Activated CD4-positive, alpha-beta T cell treated with anti-CD3 and anti-CD28 coated beads, Interleukin-2, amount 50 U/mL, for 1 hour (primary cell): ENCODE measurements at regions not wholly inside any gene's neighbourhood (a gene's known extent, or its start where the extent isn't known, plus 50 kb on each side); places are given as distances from the start of the nearest gene placed in this dataset.
A peak's percentile ranks its signal among the peaks of the same experiment; 100 is the strongest.
"Not testable (repeated sequence)": the region's sequence is repeated elsewhere in the genome, so short reads cannot be mapped to it uniquely, and the experiment has no call there.

ENCODE experiments used
- DNase-seq: peaks from one replicate; pipeline ENCODE4 v3.0.0-alpha.2; 2020

DNA sequence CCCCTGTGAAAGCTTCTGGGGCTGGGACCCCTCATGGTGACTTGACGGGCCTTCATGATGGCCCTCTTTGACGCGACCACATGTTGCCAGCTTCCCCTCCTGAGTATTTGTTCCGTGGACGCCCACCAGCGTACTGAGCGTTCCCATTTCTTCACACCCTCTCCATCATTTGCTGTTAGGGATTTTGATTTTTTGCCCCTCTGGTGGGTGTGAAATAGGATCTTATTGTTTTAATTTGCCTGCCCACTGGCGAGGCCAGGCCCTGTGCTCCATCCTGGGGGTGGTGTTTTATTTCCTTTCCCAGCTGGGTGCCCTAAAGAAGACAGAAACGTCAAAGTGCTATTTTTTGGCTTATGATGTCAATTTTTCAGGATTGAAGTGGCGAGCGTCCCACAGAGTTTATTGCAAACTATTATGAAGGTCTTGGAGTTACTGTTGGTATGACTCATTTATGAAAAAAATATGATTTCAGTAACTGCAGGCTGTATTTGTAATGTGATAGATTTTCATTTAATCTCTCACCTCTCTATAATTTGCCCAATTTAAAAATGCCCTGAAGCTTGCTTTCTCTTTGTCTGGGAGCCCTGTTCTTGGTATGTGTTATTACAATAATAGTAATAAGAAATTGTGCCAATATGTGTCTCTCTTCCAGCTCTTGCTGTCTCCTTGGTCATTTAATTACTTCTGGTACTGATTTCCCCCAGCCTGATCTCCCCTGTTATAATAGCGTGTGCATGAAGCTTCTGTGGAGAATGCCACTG lies 99.6 kb downstream of the SLC25A47 start:
- no peak for DNase-seq

- no peak for DNase-seq
Measured at GRCh38 chr14:100423317-100424010, 100.3 kb downstream of the SLC25A47 start.

DNA sequence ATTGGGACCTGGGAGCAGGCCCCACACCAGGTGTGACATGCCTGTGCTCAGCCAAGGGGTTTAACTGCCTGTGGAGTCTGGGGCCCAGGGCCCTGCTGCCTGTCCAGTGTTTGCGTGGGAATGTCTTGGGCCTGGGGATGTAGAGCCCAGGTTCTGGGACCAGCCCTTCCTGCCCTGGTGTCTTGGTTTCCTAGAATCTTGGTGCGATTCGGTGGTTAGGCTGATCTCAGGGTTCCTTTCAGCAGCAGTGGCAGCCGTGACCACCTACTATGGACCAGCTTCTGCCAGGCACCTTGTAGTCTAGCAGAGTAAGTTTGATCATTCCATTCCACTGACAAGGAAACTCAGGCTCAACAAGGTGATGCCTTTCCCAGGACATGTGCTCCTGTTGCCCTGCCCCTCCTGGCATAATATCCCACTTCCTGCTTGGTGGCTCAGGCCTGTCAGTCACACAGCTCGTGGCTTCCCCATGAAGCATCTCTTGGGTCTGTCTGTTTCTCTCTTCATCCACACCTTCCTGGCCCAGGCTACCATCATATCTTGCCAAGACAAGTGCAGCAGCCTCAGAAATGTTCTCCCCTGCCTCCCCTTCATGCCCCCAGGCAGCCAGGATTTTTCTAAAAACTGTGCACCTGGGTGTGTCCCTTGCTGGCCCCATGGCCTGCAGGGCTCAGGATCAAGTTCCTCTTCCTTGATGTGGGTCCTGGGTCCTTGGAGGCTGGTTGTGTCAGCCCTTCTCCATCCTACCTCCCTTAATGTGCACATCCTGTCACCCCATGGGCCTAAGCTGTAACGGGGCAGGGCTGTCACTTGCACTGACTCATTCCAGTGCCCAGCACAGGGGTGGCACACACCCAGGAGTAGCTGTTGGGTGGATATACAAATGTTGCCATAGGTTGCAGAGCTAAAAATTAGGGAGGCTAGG lies 101.6 kb downstream of the SLC25A47 start:
- DNase-seq, result no peak

DNA sequence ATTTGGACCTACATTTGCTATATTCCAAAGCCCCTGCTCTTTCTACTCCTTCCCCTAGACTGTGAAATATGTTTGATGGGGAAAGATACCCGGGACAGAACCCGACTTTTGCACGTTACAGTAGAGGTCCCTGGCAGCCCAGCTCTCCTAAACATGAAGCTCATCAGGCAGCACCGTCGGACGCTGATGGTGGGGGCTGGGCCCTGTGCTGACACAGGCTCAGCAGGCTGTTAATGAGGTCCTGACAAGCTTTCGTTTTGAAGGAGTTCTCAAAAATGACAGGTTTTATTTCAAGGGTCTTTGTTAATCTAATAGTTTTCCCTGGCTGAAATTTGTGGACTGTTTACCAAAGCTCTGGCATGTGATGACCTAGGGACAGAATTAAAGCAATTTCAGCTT lies 102.3 kb downstream of the SLC25A47 start:
- no peak for DNase-seq

- DNase-seq, result no peak
Measured at GRCh38 chr14:100426314-100426713, 103.2 kb downstream of the SLC25A47 start.

DNA sequence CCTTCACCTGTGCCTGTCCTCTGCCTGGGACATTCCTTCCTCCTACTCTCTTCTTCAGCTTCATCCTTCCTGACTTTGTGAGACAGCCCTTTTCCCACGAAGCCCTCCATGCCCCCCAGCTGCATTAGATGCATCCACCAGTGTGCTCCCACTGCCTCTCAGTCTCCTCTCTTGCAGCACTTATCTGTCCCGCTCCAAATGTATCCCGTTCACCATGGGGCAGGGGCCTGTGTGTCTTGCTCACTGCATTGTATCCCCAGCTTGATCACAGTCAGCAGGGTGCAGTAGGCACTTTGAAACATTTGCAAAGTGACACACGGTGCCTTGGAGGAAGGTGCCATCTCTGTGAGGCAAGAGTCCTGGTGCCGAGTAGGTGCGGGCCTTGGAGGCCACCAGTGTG lies 104.0 kb downstream of the SLC25A47 start:
- DNase-seq, result no peak

GRCh38 chr14:100428727-100429126 lies 105.6 kb downstream of the SLC25A47 start:
- DNase-seq, result no peak

GRCh38 chr14:100429537-100429936 lies 106.4 kb downstream of the SLC25A47 start:
- no peak for DNase-seq

DNA sequence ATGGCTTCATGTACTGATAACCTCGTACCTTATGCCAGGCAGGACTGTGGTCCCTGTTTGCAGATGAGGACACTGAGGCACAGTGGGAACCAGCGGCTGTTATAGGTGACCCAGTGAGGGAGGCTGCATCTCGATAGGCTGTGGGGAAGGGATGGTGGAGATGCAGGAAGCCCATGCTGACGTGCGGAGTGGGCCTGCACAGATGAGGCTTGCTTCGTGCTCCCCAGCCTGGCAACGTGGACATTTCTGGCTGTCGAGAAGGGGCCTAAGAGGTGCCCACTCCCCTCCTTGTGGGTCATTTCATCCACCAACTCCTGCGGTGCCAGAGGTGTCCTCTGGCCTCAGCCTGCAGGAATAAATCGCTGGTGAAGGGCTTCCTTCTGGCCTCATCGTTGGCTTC lies 107.4 kb downstream of the SLC25A47 start:
- DNase-seq, result no peak

DNA sequence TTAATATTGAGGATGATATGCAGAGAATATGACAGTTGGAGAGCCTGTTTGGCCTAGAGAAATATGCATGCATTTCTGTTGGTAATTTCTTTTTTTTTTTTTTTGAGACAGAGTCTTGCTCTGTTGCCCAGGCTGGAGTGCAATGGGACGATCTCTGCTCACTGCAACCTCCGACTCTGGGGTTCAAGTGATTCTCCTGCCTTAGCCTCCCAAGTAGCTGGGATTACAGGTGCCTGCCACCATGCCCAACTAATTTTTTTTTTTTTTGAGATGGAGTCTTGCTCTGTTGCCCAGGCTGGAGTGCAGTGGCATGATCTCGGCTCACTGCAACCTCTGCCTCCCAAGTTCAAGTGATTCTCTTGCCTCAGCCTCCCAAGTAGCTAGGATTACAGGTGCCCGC lies 108.3 kb downstream of the SLC25A47 start:
- DNase-seq, result not testable (repeated sequence)

DNA sequence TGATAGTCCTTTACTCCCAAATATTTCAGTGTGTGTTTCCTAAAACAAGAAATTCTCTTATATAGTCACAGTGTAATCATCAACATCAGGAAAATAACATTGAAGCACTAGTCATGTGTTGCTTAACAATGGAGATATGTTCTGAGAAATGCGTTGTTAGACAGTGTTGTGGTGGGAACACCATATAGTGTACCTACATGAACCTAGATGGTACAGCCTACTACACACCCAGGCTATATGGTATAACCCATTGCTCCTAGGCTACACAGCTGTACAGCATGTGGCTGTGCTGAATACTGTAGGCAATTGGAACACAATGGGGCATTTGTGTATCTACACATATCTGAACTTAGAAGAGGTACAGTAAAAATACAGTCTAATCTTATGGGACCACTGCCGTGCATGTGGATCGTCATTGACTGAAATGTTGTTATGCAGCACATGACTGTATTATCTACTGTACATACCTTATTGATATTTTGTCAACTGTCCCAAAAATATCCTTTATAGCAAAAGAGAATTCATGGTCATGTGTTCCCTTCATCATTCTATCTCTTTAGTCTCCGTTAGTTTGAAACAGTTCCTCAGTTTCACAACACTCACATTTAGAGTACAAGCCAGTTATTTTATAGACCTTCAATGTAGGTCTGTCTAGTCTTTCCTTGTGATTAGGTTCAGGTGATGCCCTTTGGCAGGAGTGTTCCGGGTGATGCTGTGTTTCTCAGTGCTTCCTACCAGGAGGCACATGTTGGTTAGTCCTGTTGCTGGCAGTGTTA lies 109.7 kb downstream of the SLC25A47 start:
- no peak for DNase-seq

- DNase-seq, result no peak
Measured at GRCh38 chr14:100433428-100433814, 110.3 kb downstream of the SLC25A47 start.

- no peak for DNase-seq
Measured at GRCh38 chr14:100434033-100434601, 111.0 kb downstream of the SLC25A47 start.

DNA sequence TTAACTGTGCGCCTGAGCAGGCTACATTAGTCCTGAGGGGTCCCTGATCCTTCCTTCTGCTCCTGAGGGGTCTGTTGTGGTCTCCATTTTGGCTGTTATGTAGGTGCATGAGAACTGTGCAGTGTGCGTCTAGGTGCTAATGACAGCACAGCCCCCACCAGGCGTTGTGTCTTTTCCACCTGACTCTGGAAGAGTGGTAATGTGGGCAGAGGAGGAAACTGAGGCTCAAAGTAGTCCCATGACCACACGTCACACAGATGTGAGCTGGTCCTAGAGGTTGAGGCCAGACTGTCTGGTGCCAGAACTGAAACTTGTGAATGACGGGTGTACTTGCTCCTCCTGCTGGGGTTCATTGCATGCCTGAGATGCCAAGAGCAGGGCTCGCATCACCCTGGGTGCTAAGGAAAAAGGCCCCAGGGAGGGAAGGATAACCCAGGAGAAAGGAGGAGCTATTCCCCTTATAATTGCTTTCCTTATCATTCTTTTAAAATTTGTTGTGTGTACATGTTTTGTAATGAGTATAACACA lies 111.8 kb downstream of the SLC25A47 start:
- DNase-seq, result no peak

DNA sequence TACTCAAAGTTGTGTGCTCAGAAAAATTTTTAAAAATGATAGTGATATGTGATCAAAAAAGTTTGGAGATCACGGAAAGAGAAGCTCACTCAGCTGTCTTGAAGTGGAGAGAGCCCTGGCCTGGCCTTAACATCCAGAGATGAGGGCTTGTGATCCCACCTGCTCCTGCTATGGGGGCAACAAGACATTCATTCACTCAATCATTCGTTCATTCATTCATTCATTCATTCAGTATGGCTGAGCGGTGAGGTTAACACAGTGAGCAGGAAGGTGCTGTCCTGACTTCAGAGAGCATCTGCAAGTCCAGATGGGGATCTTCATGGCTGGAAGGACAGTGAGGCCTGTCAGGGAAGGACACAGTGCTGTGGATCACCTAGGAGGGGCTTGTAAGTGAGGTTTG lies 112.3 kb downstream of the SLC25A47 start:
- no peak for DNase-seq

DNA sequence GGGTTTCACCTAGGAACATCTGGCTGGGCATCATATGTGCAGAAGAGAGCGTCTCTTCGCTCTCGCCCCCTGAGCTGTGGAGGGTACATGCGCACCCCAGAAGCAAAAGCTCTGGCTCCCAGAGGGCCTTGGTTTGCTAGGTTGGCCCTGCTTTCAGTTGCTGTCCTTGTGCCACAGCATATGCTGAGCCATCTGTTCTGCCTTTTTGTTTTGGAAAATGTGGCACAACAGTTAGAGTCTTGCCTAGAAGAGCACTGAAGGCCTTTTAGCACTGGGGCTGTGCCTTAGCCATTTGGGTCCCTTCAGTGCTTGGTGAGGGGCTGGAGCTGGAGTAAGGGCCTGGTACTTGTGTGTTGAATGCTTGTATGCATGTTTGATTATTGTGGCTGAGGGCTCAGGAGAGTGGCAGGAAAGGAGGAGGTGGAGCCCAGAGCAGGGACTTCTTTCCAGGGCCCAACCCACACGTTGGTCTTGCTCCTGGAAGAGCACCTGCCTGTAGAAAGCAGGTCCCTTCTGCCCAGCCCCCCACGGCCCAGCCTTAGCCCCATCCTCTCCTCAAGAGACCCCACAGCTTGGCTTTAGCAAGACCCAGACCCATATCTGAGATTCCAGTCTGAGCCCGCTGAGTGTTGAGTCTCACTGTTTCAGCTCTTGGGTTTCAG lies 113.7 kb downstream of the SLC25A47 start:
- DNase-seq, result no peak

DNA sequence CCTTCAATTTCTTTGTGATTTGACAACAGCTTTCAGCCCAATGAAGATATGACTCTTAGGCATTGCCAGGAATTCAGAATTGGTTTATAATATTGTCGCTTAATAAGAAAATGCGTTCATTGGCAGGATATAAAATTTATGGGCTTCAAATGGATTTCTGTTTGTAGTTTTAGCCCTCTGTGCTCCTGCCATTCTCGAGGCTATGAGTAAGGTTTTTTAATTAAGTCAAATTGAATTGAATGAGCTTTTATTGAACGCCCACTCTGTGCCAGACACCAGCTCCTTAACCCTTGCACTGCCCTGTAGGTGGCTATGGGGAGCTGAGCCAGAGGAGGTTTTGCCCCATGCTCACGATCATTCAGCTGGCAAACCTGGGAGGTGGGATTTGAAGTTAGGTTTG lies 115.1 kb downstream of the SLC25A47 start:
- no peak for DNase-seq

DNA sequence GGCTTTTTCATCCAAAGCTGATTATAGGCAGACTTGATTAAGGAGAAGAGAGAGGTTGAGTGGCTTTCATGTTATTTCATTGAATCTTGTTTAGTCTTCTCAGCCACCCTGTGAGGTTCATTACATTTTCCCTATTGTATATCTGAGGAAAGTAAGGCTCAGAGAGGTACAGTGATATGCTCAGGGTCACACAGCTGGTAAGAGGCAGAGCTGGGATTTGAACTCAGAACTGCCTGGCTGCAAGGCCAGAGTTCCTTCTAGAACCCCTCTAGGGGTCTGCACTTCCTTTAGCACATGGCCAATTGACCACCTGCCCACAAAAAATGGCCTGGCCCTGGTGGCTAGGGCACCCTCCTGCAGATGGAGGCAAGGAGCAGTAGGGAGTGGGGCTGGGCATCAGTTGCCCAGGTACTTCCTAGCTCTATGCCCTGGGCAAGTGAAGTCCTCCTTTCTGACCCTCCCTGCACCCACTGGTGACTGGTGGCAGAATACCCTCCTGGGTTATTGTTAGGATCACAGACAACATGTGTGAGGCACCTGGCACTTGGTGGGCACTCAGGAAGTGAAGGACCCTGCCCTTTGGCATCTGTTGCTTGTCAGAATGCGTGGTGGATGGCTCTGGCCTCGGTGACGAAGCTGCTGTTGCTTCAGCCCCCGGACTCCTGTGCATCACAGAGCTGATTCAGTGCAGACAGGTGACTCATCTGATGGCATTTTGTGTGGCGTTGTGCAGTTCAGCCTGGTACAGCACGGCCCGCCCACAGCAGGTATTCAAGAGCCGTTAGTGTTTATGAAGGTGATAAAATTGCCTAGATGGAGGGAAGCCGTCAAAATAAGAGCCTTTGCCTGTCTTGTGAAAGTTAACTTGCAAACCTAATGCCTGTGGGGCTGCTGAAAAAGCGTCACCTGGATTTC lies 115.8 kb downstream of the SLC25A47 start:
- no peak for DNase-seq

DNA sequence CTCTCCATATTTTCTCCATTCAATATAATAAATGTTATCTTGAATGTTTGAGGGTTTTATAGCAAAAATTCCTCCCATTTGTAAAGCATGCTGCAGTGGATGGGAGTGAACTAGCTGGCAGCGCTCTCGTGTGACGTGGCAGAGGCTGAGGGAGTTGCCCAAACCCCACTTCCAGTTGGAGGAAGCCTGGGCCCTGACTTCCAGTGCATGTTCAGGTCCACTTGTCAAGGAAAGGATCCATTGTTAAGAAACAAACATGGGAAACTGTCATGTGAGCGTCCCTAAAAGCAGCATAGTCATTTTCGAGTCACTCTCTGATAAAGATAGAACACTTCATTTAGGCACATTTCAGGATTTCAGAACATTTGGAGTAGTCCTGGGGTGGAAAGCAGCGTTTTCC lies 116.6 kb downstream of the SLC25A47 start:
- DNase-seq, result no peak

DNA sequence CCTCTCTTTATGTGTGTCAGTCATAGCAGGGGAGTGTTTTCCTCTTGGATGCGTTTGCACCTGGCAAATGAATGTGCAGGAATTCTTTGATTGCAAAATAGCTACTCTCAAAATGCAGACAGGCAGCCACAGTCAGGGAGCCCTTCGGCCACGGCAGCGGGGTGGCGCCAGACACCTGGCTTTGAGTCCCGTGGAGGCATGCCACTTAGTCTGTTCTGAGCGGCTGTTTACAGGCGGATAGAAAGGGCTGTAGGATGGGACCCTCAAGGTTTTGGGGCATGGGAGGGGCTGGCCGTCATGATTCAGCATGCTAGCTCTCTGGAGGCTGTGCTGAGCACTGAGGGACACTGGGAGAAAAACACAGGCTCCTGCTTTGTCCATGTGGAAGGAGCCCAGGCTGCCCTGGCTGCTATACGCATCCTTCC lies 117.1 kb downstream of the SLC25A47 start:
- peak; percentile 34 for DNase-seq
